ENCODE measurements at regions not wholly inside any gene's neighbourhood (a gene's known extent, or its start where the extent isn't known, plus 50 kb on each side); places are given as distances from the start of the nearest gene placed in this dataset.

DNA sequence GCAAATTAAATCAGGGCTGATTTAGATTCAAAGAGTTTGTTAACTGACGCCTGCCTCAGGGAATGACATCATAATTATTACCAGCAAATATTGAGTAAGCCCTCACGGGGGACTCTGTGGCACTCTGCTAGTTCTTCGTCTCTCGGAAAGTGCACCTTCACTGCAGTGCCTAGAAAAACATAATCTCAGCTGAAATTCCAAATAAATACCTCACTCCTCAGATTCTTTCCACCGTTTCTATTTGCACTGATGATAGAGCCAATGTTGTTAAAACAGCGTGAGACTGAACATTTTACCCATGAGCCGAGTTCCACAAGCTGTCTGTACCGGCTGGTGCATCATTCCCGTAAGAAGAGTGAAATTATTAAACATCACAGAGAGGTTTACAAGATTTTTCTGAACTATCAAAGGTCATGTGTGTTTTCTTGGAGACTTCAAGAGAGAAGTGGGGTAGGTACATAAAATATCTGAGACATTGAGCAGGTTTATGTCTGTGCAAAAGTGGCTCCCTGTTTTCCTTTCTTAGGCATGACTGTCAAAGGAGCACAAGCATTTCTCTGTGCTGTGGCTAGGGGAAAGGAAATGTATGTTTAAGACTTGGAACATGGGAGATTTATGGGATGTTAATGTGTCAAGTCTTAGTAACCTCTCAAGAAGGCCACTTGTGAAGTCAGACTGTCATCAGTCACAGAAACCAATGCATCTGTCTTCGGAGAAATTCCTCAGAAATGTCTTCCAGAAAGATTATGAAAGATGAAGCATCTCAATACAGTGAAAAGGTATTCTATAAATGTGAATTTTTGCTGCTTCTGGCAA, 119.6 kb downstream of the CBLL2 start:
- no peak overlapping the region for H3K4me3 ChIP-seq (replicated peaks in 1 of 3; ENCODE audit: low read depth in 2 of 3, low read length in 3 of 3)
- H3K4me1 Mint-ChIP-seq: no peaks in the 10 kb centered on the region
- no peak overlapping the region for H3K4me2 ChIP-seq (replicated peaks; ENCODE audit: extremely low read depth, low read length, poor library complexity, severe bottlenecking)
- no peaks in the 10 kb centered on the region for H3K4me1 ChIP-seq (ENCODE audit: control insufficient read depth in 1 of 2, insufficient read depth in 2 of 2, low read length in 2 of 2)
- DNase-seq: no peak
- peaks cover 0 to 5% (median 1%) of the 10 kb centered on the region in 7 donors for H3K9me3 Mint-ChIP-seq
- no peaks in the 10 kb centered on the region for H3K27me3 Mint-ChIP-seq (ENCODE audit: low read depth in 3 of 3)
- H3K79me2 ChIP-seq (ENCODE audit: insufficient read depth, low read length): no peaks in the 10 kb centered on the region
- H3K36me3 Mint-ChIP-seq: no peaks in the 10 kb centered on the region
- H4K20me1 ChIP-seq (ENCODE audit: insufficient read depth, low read length): no peaks in the 10 kb centered on the region
- H3K27ac Mint-ChIP-seq: no peak overlapping the region
- H3K36me3 ChIP-seq (replicated peaks in 1 of 2; ENCODE audit: control insufficient read depth in 1 of 2, insufficient read depth in 2 of 2, low read length in 2 of 2): no peaks in the 10 kb centered on the region
- H3K27me3 ChIP-seq (ENCODE audit: control insufficient read depth in 2 of 2, insufficient read depth in 2 of 2, low read length in 2 of 2): no peaks in the 10 kb centered on the region
- TF ChIP-seq, protein P1, sequence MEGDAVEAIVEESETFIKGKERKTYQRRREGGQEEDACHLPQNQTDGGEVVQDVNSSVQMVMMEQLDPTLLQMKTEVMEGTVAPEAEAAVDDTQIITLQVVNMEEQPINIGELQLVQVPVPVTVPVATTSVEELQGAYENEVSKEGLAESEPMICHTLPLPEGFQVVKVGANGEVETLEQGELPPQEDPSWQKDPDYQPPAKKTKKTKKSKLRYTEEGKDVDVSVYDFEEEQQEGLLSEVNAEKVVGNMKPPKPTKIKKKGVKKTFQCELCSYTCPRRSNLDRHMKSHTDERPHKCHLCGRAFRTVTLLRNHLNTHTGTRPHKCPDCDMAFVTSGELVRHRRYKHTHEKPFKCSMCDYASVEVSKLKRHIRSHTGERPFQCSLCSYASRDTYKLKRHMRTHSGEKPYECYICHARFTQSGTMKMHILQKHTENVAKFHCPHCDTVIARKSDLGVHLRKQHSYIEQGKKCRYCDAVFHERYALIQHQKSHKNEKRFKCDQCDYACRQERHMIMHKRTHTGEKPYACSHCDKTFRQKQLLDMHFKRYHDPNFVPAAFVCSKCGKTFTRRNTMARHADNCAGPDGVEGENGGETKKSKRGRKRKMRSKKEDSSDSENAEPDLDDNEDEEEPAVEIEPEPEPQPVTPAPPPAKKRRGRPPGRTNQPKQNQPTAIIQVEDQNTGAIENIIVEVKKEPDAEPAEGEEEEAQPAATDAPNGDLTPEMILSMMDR (IDR thresholded peaks at IDR 0.05): no peak
- no peak overlapping the region for H3K9ac ChIP-seq (ENCODE audit: insufficient read depth, low read length, poor library complexity, severe bottlenecking)
- H3K9me3 ChIP-seq (replicated peaks in 1 of 2; ENCODE audit: control insufficient read depth in 1 of 2, insufficient read depth in 1 of 2, low read length in 2 of 2): no peaks in the 10 kb centered on the region
- no peak overlapping the region for H2AFZ ChIP-seq (ENCODE audit: insufficient read depth, low read depth, low read length, poor library complexity, severe bottlenecking)
- H3K27ac ChIP-seq (ENCODE audit: low read depth in 1 of 2, low read length in 2 of 2): no peak overlapping the region
- WGBS (ENCODE audit: insufficient coverage): 100% methylated on average over 1 of the region's 10 CpGs
- no peak overlapping the region for H3K4me3 Mint-ChIP-seq
- intact Hi-C loops (cut with micrococcal nuclease): no loop called here

DNA sequence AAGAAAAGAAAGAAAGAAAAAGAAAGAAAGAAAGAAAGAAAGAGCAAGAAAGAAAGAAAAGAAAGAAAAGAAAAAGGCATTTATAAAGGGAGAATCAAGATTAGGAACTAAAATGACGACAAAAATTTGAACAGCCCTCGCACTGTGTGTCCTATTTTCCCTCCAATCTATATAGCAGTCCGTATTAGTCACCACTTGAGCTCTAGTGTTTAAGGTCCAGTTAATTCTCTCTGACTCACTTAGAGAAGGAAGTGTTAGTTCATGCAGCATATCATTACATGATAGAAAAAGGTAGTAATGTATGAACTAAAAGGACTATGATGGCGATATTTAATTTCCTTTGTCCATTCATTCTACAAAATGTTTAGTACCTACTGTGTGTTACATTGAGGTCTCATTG, 122.7 kb downstream of the CBLL2 start:
- TF ChIP-seq, protein P1 (IDR thresholded peaks at IDR 0.05): no peak
- no peak overlapping the region for H3K27ac ChIP-seq (ENCODE audit: low read depth in 1 of 2, low read length in 2 of 2)
- no peak overlapping the region for H2AFZ ChIP-seq (ENCODE audit: insufficient read depth, low read depth, low read length, poor library complexity, severe bottlenecking)
- intact Hi-C loops (cut with micrococcal nuclease): no loop called here
- H3K4me3 ChIP-seq (replicated peaks in 1 of 3; ENCODE audit: low read depth in 2 of 3, low read length in 3 of 3): no peak overlapping the region
- H4K20me1 ChIP-seq (ENCODE audit: insufficient read depth, low read length): no peaks in the 10 kb centered on the region
- H3K27me3 ChIP-seq (ENCODE audit: control insufficient read depth in 2 of 2, insufficient read depth in 2 of 2, low read length in 2 of 2): no peaks in the 10 kb centered on the region
- Mint-ChIP-seq H3K36me3 (no peaks in the 10 kb centered on the region), H3K27ac (no peak overlapping the region), H3K4me1 (no peaks in the 10 kb centered on the region), H3K9me3 (peaks cover 0 to 5% (median 0%) of the 10 kb centered on the region in 7 donors), H3K4me3 (no peak overlapping the region), H3K27me3 (ENCODE audit: low read depth in 3 of 3) (no peaks in the 10 kb centered on the region)
- no CpG with 5 or more reads among the region's 4 CpGs for WGBS (ENCODE audit: insufficient coverage)
- no peak for DNase-seq
- no peaks in the 10 kb centered on the region for H3K9me3 ChIP-seq (replicated peaks in 1 of 2; ENCODE audit: control insufficient read depth in 1 of 2, insufficient read depth in 1 of 2, low read length in 2 of 2)
- no peaks in the 10 kb centered on the region for H3K4me1 ChIP-seq (ENCODE audit: control insufficient read depth in 1 of 2, insufficient read depth in 2 of 2, low read length in 2 of 2)
- no peak overlapping the region for H3K9ac ChIP-seq (ENCODE audit: insufficient read depth, low read length, poor library complexity, severe bottlenecking)
- no peaks in the 10 kb centered on the region for H3K36me3 ChIP-seq (replicated peaks in 1 of 2; ENCODE audit: control insufficient read depth in 1 of 2, insufficient read depth in 2 of 2, low read length in 2 of 2)
- no peak overlapping the region for H3K4me2 ChIP-seq (replicated peaks; ENCODE audit: extremely low read depth, low read length, poor library complexity, severe bottlenecking)
- H3K79me2 ChIP-seq (ENCODE audit: insufficient read depth, low read length): no peaks in the 10 kb centered on the region
